ENCODE measurements at regions not wholly inside any gene's neighbourhood (a gene's known extent, or its start where the extent isn't known, plus 50 kb on each side); places are given as distances from the start of the nearest gene placed in this dataset.
"Not testable (repeated sequence)": the region's sequence is repeated elsewhere in the genome, so short reads cannot be mapped to it uniquely, and the experiment has no call there.

DNA sequence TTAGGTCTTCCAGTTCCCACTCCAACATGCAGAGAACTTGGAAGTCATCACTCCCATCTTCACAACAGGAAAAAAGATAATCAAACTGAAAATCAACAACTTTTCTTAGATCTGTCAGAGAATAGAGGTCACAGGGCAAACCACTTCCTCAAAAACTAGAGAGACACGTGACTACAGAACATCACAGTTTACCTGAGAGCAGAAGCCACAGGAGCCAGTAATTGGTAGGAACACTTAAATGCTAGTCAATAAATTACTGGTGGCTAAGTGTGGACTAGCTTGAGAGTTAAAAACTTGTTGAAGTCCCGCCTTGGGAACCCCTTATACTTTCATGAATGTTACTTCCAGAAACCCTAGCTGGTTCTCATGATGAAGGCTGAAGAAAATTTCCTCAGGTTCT lies 81.1 kb downstream of the THSD1 start:
- not testable (repeated sequence) for H3K36me3 Mint-ChIP-seq; H3K27me3 Mint-ChIP-seq; DNase-seq (ENCODE audit: extremely low spot score, unreplicated experiment); H3K4me3 Mint-ChIP-seq; H3K9me3 Mint-ChIP-seq; H3K27ac Mint-ChIP-seq; H3K4me1 Mint-ChIP-seq (ENCODE audit: unreplicated experiment)

- TF ChIP-seq CTCF (conservative IDR thresholded peaks at IDR 0.05): no peak
- Mint-ChIP-seq H3K9me3 (no peaks in the 10 kb centered on the region), H3K27me3 (peaks cover 9% of the 10 kb centered on the region), H3K36me3 (no peaks in the 10 kb centered on the region), H3K4me3 (no peak overlapping the region), H3K4me1 (ENCODE audit: unreplicated experiment) (no peaks in the 10 kb centered on the region), H3K27ac (no peak overlapping the region)
- no peak for DNase-seq (ENCODE audit: extremely low spot score, unreplicated experiment)
Observed at GRCh38 chr13:52319876-52320275, 86.1 kb downstream of the THSD1 start.

DNA sequence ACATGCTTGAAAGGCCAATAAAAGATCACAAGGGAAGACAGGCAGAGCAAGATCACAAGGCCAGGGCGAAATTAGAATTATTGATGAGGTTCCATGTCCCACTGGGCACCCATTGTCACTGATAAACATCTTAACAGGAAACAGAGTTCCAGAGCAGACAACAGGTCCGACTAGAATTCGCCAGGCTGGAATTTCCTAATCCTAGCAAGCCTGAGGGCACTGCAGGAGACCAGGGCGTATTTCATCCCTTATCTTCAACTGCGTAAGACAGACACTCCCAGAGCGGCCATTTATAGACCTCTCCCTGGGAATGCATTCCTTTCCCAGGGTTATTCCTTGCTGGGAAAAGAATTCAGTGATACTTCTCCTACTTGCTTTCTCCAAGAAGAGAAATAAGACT lies 96.1 kb downstream of the THSD1 start:
- not testable (repeated sequence) for DNase-seq (ENCODE audit: extremely low spot score, unreplicated experiment); H3K27ac Mint-ChIP-seq; H3K27me3 Mint-ChIP-seq; H3K4me1 Mint-ChIP-seq (ENCODE audit: unreplicated experiment); H3K36me3 Mint-ChIP-seq; H3K4me3 Mint-ChIP-seq
- H3K9me3 Mint-ChIP-seq: peaks cover 11% of the 10 kb centered on the region

- not testable (repeated sequence) for H3K4me3 Mint-ChIP-seq; H3K36me3 Mint-ChIP-seq; H3K27ac Mint-ChIP-seq; DNase-seq (ENCODE audit: extremely low spot score, unreplicated experiment); H3K4me1 Mint-ChIP-seq (ENCODE audit: unreplicated experiment); H3K27me3 Mint-ChIP-seq
- peaks cover 11% of the 10 kb centered on the region for H3K9me3 Mint-ChIP-seq
Observed at GRCh38 chr13:52306336-52306735, 99.6 kb downstream of the THSD1 start.

DNA sequence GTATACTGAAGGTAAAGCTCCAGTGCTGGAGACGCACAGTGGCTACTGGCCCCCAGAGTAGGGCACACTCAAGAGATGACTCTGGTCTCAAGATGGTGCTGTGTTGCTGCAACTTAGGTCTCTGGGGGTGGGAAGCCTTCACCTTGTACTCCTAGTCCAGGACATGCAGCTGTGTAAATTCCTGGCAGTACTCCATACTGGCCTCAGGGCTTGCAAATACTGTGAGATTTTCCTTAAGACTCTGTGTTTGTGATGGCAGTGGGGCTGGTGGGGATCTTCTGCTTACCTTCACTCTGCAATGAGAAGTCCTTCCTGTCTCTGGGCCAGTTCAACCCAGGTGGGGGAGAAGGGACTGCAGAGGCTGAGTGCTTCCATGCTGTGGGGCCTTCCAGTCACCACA lies 102.9 kb downstream of the THSD1 start:
- not testable (repeated sequence) for H3K36me3 Mint-ChIP-seq; H3K4me3 Mint-ChIP-seq; H3K9me3 Mint-ChIP-seq; DNase-seq (ENCODE audit: extremely low spot score, unreplicated experiment); H3K27ac Mint-ChIP-seq; H3K27me3 Mint-ChIP-seq; H3K4me1 Mint-ChIP-seq (ENCODE audit: unreplicated experiment)

DNA sequence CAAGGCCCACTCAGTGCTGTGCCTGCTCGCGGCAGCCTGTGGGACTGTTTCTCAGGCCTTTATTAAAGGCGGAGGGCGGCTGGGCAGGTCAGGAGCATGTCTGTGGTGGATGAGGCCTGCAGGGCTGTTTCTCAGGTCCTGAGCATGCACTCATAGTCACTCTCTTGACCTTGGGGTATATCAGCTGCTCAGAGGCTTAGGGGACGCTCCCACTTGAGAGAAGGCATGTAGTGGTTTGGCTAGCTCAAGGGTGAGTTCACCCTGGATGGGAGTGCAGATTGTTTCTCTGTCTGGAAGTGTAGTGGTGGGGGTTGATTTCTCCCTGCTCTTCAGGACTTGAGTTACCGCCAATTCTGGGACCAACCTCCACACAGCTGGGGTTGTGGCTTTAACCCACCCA lies 103.3 kb downstream of the THSD1 start:
- H3K27ac Mint-ChIP-seq; H3K9me3 Mint-ChIP-seq; DNase-seq (ENCODE audit: extremely low spot score, unreplicated experiment); H3K4me3 Mint-ChIP-seq; H3K36me3 Mint-ChIP-seq; H3K4me1 Mint-ChIP-seq (ENCODE audit: unreplicated experiment); H3K27me3 Mint-ChIP-seq: not testable (repeated sequence)

DNA sequence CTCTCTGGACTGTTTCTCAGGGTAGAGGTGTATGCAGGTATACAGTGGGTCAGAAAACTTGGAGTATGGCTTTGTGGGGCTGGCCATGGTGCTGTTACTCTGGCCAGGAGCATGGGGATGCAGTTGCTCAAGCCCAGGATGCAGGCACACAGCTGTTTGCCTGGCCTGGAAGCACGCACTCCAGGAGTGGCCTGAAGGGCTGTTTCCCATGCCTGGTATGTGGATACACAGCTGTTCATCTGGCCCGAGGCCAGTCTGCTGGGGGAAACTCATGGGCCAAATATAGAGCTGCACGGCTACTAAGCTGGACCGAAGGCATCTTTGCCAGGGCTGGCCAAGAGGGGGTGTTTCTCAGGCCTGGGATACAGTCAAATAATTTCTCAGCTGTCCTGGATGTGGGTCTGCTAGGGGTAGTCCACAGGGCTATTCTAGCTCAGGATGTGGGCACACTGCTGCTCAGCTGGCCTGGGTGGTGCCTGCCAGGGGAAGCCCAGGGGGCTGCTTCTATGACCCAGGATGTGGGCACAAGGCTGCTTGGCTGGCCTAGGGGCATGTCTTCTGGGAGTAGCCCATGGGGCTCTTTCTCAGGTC lies 104.1 kb downstream of the THSD1 start:
- not testable (repeated sequence) for H3K27me3 Mint-ChIP-seq; H3K9me3 Mint-ChIP-seq; H3K4me1 Mint-ChIP-seq (ENCODE audit: unreplicated experiment); H3K36me3 Mint-ChIP-seq; DNase-seq (ENCODE audit: extremely low spot score, unreplicated experiment); H3K4me3 Mint-ChIP-seq; H3K27ac Mint-ChIP-seq

GRCh38 chr13:52298079-52298661 lies 107.8 kb downstream of the THSD1 start:
- not testable (repeated sequence) for H3K36me3 Mint-ChIP-seq; DNase-seq (ENCODE audit: extremely low spot score, unreplicated experiment); H3K27ac Mint-ChIP-seq; H3K9me3 Mint-ChIP-seq; H3K4me3 Mint-ChIP-seq; H3K4me1 Mint-ChIP-seq (ENCODE audit: unreplicated experiment); H3K27me3 Mint-ChIP-seq

DNA sequence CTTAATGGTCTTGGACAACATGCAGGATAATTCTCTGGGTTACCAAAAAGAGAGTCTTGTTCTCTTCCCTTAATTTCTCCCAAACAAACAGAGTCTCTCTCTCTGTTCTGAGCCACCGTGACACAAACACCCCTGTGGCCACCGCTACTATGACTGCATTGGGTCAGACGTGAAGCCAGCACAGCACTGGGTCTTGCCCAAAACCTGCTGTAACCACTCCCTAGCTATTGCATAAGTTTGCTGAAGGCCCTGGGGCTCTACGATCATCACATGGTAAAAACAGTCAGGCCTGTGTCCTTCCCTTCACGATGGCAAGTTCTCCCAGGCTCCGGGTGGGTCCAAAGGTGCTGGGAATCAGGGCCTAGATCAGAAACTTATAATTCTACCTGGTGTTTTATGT lies 117.1 kb downstream of the THSD1 start:
- H3K27me3 Mint-ChIP-seq; DNase-seq (ENCODE audit: extremely low spot score, unreplicated experiment); H3K4me1 Mint-ChIP-seq (ENCODE audit: unreplicated experiment); H3K27ac Mint-ChIP-seq; H3K4me3 Mint-ChIP-seq; H3K9me3 Mint-ChIP-seq; H3K36me3 Mint-ChIP-seq: not testable (repeated sequence)

GRCh38 chr13:52281387-52281786 lies 122.0 kb upstream of the NEK3 start:
- not testable (repeated sequence) for H3K27ac Mint-ChIP-seq, H3K4me3 Mint-ChIP-seq, H3K36me3 Mint-ChIP-seq

DNA sequence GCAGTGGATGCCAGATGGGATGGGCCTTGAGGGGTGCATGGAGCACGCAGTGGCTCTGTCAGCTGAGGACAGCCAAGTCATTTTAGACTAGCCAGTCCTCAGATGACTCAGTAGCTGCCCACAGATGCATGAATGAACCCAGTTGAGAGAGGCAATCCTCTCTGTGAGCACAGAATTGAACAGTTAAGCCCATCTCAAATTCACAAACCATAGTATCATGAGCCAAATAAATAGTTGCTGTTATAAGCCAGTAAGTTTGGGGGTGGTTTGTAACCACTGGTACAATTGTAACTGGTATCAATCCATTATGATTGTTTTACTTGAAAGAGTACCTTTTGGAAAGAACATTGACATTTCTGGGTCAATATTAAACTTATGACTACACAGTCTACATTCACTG lies 120.0 kb upstream of the NEK3 start:
- H3K27ac Mint-ChIP-seq; H3K36me3 Mint-ChIP-seq; H3K27me3 Mint-ChIP-seq; H3K4me3 Mint-ChIP-seq; H3K9me3 Mint-ChIP-seq; H3K4me1 Mint-ChIP-seq (ENCODE audit: unreplicated experiment); DNase-seq (ENCODE audit: extremely low spot score, unreplicated experiment): not testable (repeated sequence)

More at GRCh38 chr13:52281387-52281786, 122.0 kb upstream of the NEK3 start:
- not testable (repeated sequence) for H3K9me3 Mint-ChIP-seq; H3K27me3 Mint-ChIP-seq; DNase-seq (ENCODE audit: extremely low spot score, unreplicated experiment); H3K4me1 Mint-ChIP-seq (ENCODE audit: unreplicated experiment)

DNA sequence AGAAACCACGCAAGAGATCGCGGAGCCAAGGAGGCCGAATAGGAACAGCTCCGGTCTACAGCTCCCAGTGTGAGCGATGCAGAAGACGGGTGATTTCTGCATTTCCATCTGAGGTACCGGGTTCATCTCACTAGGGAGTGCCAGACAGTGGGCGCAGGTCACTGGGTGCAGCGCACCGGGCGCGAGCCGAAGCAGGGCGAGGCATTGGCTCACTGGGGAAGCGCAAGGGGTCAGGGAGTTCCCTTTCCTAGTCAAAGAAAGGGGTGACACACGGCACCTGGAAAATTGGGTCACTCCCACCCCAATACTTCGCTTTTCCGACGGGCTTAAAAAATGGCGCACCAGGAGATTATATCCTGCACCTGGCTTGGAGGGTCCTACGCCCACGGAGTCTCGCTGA lies 94.9 kb upstream of the NEK3 start:
- not testable (repeated sequence) for DNase-seq (ENCODE audit: extremely low spot score, unreplicated experiment); H3K4me3 Mint-ChIP-seq; H3K4me1 Mint-ChIP-seq (ENCODE audit: unreplicated experiment)

GRCh38 chr13:52240752-52241151 lies 81.4 kb upstream of the NEK3 start:
- H3K4me1 Mint-ChIP-seq (ENCODE audit: unreplicated experiment); H3K36me3 Mint-ChIP-seq; H3K27me3 Mint-ChIP-seq; H3K9me3 Mint-ChIP-seq; DNase-seq (ENCODE audit: extremely low spot score, unreplicated experiment); H3K27ac Mint-ChIP-seq; H3K4me3 Mint-ChIP-seq: not testable (repeated sequence)

More for the DNA sequence above, 94.9 kb upstream of the NEK3 start:
- H3K9me3 Mint-ChIP-seq, H3K27me3 Mint-ChIP-seq, H3K36me3 Mint-ChIP-seq, H3K27ac Mint-ChIP-seq: not testable (repeated sequence)

All from type B pancreatic cell (in vitro differentiated cells).